NAMALWA (cell line): ENCODE measurements at regions not wholly inside any gene's neighbourhood (a gene's known extent, or its start where the extent isn't known, plus 50 kb on each side); places are given as distances from the start of the nearest gene placed in this dataset.
A peak's percentile ranks its signal among the peaks of the same experiment; 100 is the strongest.
"Not testable (repeated sequence)": the region's sequence is repeated elsewhere in the genome, so short reads cannot be mapped to it uniquely, and the experiment has no call there.

Source experiments
- DNase-seq: peaks from one replicate; pipeline ENCODE4 v3.0.0-alpha.2; 2015; ENCODE audit warnings: low spot score

DNA sequence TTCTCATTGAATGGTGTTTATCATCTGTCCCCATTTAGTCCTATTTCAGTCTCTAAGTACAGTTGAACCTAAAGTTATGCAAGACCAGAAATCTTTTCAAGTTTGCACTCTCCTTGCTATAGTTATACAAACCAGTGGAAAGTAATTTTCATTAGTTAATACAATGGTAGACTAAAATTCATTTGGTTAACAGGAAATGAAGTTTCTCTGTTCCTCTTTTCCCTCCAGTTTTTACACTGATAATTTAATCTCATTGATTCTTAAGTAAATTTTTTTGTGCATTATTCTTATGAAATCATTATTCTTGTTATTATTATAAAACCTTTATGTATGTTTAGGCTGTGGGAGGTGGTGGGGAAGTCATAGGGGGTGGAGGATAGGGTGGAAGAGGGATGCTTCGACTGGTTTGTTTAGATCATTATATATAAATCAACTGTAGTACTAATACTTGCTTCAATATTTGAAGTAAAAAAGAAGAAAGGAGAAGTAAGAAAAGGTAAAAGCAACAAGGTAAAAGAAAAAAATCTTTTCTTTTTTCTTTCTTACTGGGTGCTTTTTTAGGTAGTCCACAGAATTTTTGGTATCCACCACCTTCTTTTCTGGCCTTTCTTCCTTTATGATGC, 104.1 kb downstream of the GPR85 start:
- DNase-seq: no peak

DNA sequence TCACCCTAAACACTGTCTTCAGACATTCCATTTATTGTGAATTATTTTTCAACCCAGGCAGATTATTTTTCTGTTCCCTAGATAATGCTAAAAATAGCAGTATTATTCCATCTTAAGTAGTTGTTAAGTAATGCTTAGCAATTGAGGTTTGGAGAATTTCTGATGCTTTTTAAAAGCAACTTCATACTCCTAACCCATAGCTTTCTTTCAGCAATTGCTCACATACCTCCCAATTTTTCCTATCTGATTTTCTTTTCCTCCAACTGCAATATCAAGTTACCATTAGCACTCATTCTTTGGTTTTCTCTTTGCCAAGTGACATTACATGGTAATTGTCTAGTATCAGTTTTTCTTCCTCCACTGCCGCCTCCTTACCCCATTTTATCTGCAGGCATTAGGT, 104.7 kb downstream of the GPR85 start:
- no peak for DNase-seq

DNA sequence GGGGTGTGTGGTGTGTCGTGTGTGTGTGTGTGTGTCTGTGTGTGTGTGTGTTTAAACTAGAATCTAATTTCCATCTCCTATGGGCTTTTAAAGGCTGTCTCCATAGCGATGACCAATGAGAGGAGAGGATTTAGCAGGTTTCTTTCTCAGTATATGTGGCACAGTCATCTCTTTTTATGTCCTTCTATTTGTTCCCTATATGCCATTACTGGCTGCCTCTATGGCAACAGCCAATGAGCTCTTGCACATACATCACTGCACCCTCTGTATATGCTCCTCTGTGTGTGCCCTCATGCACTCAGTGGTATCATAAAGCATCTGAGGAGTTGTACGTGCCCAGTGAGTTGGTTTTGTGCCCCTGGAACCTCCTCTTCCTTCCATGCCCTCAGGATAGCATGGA, 107.6 kb downstream of the GPR85 start:
- DNase-seq: not testable (repeated sequence)

DNA sequence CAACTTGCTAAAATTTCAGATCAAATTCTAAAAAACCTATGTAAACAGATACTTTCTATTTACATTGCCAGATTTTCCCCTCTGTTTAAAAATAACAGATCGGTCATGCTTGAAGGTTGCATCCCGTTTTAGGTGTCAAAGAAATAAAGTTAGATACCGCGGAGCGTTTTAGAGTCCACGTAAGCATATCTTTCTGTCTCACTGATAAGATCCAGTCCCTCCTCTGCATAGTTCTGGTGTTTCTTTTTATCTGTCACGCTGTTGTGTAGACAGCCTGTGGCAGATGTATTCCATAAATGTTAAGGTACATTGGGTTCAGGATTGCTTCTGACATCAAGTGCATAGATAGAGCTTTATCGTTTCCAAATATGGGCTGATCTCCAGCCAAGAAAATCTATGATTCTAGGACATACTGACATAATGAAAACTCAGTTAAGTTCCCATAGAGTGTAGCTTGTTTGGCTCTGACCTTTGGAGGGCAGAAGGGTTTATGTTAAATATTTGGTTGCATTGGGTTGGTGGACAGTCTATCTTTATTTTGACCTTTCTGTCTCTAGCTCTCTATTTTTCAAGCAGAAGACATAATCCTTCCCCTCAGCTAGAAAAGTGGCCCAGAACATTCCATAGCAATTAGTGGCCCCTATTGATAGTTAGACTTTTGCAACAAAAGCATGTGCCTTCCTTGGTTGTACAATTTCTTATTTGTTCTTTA, 109.2 kb downstream of the GPR85 start:
- DNase-seq: not testable (repeated sequence)

DNA sequence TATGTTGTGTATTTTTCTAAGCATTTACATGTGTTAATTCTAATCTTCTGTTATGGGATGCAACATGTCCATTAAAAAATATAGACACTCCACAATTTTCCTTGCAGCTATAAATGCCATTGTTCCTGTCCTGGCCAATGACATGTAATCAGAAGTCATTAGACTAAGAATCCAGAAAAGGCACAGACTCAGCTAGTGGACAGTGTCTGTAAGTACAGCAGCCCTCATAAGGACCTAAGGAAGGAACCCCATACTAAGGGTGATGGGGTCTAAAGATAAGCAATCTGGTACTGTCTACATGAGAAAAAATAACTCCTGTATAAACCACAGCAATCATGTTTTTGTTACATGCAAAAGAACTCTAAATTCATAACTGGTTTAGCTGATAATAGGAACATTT, 115.9 kb downstream of the GPR85 start:
- peak; percentile 45 for DNase-seq

DNA sequence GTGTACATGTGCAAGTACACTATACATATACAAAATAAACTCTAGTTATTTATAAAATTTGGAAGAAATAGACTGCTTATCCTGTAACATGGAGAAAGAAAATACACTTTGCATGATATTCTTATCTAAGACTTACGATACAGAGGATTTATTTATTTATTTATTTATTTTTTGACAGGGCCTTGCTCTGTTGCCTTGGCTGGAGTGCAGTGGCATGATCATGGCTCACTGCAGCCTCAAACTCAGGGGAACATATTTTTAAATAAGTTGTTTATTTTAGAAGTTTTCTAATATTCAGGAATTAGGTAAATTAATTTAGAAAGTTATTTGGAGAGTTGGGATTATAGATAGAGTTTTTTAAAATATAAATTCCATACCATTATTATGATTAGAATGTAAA, 116.7 kb downstream of the GPR85 start:
- DNase-seq: no peak

DNA sequence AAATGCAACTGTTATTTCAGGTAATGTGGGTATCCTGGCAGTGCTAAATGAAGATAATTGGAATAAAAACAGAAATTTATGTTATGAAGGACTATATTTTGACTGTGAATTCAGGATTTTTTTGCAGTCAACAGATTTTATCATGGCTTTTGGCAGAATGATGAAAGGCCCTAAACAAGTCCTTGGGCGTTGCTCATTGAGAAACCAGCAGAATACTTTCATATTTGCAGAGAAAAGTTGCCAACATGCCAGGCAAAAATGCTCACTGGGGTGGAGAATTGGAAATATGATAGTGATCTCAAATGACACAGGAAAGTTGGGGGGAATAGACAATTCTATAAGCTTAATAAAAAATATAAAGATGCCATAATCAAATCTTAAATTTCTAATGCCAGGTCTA, 121.1 kb downstream of the GPR85 start:
- DNase-seq: no peak

DNA sequence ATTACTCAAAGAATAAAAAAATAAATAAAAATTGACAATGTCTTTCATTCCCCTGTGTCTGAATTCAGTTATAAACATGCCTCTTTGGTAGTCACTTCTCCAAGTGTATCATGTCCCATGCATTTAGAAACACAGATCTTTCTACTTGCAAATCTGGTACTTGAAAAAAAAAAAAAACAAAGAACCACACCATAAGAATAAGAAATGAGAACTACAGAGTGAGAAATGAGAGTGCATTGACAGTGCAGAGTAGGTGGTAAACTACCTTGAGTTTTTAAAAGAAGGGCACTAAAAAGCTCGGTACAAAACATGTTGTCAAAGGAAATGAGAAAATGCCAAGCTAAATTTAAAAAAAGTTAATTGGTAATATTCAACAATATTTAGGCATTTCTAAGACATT, 123.0 kb downstream of the GPR85 start:
- no peak for DNase-seq

DNA sequence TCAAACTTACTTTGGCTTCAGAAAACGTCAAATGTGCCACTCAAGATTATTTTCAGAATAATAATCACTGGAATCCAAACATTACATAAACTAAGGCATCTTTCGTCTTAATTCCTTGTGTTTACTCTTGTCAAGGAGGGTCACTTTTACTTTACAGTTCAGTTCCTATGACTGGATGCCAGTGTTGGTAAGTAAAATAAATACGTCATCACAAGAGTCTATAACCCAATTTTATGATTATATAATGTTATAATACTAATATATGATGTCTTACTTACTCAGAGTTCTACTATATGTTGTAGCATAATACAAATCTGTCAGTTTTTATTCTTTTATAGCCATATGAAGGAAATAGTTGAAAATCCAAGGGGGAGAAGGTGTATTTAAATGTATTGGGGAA, 123.8 kb downstream of the GPR85 start:
- no peak for DNase-seq

DNA sequence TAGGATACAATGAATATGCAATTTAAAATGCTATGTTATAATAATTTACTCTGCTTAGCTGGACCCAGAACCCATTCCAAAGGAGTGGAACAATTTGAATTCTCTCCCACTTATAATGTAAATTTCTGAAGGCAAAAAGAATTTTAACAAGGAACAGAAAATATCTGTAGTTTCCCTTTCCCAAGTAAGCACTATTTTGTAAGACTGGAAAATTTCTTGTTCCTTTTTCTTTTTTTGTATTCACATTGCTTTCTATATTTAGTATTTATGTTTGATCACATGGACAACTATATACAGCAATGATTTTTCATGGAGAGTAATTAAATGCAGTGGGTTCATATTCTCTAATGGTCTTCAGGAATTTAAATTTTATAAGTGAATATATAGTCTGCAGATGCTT, 127.4 kb downstream of the GPR85 start:
- DNase-seq: no peak

DNA sequence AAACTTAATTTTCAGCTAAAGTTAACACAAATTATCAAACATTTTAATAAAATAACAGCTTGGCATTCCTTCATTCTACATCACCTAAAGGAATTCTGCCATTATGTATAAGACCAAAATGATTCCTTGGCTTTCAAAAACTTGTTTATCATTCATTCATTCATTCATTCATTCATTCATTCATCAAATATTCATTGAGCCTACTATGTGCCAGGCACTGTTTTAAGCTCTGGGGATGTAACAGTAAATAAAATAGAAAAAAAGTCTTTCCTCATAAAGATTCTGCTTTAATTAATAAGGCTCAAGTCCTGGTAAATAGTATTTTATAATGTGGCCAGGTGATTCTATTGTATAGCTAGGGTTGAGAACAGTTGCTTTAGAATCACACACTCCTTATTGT, 127.9 kb downstream of the GPR85 start:
- DNase-seq: no peak

DNA sequence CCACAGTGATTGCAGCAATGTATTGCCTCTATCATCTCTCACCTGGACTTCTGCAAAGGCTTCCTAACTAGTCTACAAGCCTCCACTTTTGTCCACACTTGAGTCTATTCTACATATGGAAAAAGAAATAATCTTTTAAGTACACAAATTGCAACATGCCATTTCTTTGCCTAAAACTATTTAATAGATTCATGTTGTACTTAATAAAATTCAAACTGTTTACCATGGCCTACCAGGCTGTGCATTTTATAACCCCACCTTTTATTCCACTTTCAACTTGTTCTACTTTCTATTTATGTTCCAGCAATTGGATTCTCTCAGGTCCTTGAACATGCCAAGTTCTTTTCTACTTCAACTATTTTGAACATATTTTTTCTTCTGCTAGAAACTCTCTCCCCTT, 128.7 kb downstream of the GPR85 start:
- no peak for DNase-seq

DNA sequence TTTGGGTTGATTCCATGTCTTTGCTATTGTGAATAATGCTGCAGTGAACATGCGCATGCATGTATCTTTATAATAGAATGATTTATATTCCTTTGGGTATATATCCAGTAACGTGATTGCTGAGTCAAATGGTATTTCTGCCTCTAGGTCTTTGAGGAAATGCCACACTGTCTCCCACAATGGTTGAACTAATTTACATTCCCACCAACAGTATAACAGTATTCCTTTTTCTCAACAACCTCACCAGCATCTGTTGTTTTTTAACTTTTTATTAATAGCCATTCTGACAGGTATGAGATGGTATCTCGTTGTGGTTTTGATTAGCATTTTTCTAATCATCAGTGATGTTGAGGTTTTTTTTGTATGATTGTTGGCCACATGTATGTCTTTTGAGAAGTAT, 133.6 kb downstream of the GPR85 start:
- not testable (repeated sequence) for DNase-seq

DNA sequence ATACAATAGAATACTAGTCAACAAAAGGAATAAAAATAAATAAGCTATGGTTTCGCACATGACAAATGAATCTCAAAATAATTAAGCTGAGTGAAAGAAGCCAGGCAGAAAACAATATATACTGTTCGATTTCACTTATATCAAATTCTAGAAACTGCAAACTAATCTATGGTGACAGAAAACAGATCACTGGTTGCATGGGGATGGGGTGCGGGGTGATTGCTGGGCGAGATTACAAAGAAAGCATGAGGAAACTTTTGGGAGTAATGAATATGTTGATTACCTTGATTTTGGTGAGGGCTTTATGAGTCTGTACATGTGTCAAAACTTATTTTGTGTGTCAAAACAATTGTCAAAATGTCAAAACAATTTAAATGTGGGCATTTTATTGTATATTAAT, 135.6 kb downstream of the GPR85 start:
- no peak for DNase-seq

DNA sequence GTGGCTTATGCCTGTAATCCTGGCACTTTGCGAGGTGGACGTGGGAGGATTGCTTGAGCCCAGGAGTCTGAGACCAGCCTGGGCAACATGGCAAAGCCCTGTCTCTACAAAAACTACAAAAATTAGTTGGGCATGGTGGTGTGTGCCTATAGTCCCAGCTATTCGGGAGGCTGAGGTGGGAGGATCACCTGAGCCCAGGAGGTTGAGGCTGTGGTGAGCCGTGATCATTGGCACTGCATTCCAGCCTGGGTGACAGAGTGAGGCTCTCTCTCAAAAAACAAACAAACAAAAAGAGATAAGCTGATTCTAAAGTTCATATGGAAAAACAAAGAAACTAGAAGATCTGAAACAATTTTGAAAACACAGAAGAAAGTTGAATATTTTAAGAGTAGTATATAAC, 136.9 kb downstream of the GPR85 start:
- not testable (repeated sequence) for DNase-seq

DNA sequence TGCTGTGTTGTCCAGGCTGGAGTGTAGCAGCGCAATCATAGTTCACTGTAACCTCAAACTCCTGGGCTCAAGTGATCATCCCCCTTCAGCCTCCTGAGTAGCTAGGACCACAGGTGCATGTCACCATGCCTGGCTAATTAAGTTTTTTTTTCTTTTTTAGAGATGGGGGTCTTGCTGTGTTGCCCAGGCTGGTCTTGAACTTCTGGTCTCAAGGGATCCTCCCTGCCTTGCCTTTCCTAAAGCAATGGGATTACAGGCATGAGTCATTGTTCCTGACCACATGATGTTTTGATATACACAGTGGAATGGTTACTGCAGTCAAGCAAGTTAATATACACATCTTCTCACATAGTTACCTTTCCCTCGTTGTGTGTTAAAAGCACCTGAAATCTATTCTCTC, 140.3 kb downstream of the GPR85 start:
- DNase-seq: no peak

DNA sequence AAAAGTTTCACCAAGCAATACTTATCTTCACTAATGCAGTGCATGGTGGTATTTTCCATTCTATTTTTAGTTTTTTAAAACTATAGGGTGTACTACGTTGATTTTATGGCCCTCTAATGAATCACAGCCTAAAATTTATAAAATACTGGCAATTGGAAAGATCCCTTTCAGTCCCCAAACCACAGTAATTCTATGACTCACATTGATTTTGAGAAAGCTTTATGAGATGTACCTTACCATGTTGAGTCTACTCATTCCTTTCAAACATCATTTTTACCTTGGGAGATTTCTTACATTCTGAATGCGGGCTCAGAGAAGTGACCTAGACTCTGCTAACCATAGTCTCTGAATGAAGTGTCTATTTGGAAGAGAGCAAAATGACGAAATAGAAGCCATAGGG, 141.6 kb downstream of the GPR85 start:
- DNase-seq: no peak

DNA sequence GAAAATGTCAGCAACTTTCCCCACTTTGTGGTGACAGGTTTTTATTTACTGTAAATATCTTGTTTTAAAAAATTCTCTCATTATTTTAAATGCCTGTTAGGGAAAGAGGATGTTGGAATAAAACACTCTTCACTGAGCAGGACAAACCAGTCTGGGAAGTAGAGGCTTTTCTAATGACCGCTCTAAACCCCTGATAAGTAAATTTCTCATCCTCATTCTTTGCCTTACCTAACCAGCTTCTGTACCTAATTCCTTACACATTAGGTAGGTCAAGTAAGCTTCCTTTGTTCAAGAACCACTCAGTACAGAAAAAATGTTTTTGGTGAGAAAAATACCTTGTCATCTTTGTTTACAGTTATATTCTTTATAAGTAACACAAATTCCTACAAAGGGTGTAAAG, 143.6 kb downstream of the GPR85 start:
- no peak for DNase-seq

DNA sequence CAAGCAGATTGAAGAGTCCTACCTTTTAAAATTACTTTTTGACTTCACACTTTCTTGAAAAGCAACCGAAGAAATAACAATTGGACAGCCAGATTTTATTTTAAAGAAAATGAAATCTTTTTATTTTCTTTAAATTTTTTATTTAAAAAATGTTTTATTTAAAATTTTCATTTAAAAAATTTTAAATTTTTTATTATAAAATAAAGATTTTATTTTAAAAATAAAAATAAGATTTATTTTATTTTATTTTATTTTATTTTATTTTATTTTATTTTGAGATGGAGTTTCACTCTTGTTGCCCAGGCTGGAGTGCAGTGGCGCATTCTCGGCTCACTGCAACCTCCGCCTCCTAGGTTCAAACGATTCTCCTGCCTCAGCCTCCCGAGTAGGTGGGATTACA, 144.5 kb downstream of the GPR85 start:
- DNase-seq: not testable (repeated sequence)

DNA sequence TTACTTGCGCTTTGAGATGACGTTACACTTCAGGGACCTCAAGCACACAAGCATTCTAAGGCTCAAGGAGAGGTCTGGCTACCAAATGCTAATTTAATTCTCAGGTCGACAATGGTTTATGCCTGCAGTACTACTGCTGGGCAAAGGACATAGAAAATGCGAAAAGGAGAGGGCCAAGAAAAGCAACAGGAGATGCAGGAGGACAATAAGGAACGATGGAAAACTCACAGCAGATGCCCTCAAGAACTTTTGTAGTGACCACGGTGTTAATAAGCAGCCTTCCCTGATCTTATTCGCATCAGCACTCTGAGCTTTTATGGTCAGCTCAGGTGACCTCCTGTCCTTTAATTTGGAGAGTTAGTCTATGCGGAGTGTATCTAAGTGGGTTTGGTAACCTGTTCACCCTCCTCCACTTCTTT, 146.3 kb downstream of the GPR85 start:
- DNase-seq: no peak

DNA sequence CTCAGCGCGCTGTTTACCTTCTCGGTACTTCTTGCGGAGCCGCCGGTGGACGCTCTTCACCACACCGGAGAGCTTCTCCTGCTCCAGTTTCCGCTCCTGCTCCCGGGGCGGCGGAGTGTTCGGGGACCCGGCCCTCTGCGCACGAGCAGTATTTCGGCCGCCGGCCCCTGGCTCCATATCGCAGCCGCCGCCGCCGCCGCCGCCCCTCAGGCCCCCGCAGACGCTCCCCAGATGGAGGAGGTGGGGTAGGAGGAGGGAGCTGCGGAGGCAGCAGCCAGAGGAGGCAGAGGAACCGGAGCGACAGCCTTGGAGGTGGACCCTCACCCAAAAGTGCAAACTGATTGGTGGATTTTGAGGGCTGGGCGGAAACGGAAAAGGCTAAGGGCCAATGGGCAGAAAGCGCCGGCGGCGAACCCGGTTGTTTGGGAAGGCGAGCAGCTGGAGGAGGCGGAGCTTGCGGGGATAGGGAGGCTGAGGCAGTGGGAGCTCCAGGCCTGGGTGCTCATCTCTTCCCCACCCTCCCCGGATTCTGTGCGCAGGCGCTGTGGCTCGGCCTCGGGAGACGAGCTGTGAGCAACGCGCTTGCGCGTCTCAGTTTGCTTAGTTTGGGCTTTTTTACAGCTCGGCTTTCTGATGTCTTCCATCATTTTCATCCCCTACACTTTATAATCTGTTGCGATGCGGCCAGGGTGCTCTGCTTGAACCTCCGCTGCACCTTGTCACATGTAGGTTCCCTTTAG, 146.9 kb downstream of the GPR85 start:
- DNase-seq: peak; percentile 100

DNA sequence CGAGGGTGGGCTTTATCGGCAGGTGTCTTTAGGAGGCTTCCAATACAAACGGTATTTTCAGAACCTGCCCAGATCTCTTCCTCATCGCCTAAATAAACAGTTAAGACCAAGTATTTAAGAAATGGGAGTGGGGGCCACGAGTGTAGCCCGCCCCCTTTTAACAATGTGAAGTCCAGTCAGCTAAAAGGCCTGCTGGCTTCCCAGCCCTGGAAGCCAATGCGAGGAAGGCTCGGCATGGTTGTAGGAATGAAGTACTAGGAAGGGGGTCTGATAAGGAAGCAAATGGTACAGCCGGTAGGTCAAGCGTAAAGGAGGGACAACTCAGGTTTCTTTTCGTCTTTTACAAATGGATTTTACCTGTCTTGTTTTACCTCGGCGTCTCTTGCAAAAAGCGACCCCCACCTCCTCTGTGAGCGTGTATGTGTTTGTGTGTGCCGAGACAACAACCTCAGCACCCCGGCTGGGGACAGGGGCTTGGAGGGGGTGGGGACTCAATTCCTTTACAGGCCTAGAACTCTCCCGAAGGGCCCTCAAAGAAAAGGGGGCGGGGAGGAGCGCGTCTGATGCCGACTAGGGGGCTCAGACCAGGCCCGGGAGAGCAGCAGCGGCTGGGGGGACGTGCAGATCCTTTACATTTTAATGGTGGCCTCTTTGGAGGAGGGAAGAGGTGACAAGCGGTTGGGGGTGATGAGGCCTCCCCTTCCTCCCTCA, 147.6 kb downstream of the GPR85 start:
- peak; percentile 66 for DNase-seq
